ENCODE measurements at regions not wholly inside any gene's neighbourhood (a gene's known extent, or its start where the extent isn't known, plus 50 kb on each side); places are given as distances from the start of the nearest gene placed in this dataset.

DNA sequence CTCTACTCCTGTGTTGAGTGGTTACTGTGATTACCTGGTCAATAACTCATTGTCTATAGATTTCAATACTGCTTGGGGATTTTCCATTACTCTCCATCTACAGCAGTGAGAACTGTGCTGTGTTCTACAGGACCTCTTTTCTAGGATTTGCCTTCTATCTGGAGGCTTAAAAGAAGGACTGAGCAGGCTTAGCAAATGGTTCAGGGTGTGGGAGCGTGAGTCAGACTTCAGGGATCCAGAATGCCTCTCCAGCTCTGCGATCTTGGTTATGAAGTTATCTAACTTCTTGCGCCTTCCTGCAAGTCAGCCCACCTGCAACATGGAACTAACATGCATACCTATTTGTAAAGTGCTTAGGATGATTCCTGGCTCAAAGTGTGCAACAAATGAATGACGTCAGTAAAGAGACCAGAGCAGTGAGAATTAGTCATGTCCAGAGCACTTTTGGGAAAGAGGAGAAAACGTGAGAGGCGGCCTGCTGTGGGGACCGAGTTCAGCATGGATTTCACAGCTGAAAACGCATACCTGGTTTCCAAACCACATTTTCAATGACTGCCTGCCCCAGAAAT, 610.1 kb upstream of the CDH4 start:
- TF ChIP-seq SIN3A (IDR thresholded peaks at IDR 0.05; ENCODE audit: borderline replicate concordance, insufficient read depth, low read length) (no peak), POLR2AphosphoS5 (IDR thresholded peaks at IDR 0.05; ENCODE audit: low read depth, low read length) (no peak), TAF1 (IDR thresholded peaks at IDR 0.05; ENCODE audit: borderline replicate concordance, insufficient read depth, low read length) (no peak), FOXP2 (optimal IDR thresholded peaks at IDR 0.05; ENCODE audit: borderline replicate concordance, extremely low read depth, extremely low read length, insufficient read depth) (no peak)
- TF ChIP-seq, protein P1, sequence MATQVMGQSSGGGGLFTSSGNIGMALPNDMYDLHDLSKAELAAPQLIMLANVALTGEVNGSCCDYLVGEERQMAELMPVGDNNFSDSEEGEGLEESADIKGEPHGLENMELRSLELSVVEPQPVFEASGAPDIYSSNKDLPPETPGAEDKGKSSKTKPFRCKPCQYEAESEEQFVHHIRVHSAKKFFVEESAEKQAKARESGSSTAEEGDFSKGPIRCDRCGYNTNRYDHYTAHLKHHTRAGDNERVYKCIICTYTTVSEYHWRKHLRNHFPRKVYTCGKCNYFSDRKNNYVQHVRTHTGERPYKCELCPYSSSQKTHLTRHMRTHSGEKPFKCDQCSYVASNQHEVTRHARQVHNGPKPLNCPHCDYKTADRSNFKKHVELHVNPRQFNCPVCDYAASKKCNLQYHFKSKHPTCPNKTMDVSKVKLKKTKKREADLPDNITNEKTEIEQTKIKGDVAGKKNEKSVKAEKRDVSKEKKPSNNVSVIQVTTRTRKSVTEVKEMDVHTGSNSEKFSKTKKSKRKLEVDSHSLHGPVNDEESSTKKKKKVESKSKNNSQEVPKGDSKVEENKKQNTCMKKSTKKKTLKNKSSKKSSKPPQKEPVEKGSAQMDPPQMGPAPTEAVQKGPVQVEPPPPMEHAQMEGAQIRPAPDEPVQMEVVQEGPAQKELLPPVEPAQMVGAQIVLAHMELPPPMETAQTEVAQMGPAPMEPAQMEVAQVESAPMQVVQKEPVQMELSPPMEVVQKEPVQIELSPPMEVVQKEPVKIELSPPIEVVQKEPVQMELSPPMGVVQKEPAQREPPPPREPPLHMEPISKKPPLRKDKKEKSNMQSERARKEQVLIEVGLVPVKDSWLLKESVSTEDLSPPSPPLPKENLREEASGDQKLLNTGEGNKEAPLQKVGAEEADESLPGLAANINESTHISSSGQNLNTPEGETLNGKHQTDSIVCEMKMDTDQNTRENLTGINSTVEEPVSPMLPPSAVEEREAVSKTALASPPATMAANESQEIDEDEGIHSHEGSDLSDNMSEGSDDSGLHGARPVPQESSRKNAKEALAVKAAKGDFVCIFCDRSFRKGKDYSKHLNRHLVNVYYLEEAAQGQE (IDR thresholded peaks at IDR 0.05; ENCODE audit: insufficient read depth in 1 of 2, low read depth in 2 of 2, low read length in 2 of 2), result no peak

Data from PFSK-1 (cell line).